PC-9 (cell line): ENCODE measurements at regions not wholly inside any gene's neighbourhood (a gene's known extent, or its start where the extent isn't known, plus 50 kb on each side); places are given as distances from the start of the nearest gene placed in this dataset.

Experiments
- EZH2 ChIP-seq: fragments of 200-600 bp; sonication (generic); IDR thresholded peaks from 2 replicates; pipeline ENCODE4 v1.8.0; 2017; ENCODE audit warnings: antibody characterized with exemption, low read depth
- TF ChIP-seq, protein P1 (sequence below): fragments of 200-600 bp; sonication (generic); conservative IDR thresholded peaks from 2 replicates; pipeline ENCODE4 v1.6.1; 2017; ENCODE audit warnings: mixed run types, antibody characterized with exemption, mild to moderate bottlenecking, moderate library complexity

GRCh38 chr14:101442451-101442850 lies 118.8 kb upstream of the DIO3 start:
- TF ChIP-seq, protein P1, sequence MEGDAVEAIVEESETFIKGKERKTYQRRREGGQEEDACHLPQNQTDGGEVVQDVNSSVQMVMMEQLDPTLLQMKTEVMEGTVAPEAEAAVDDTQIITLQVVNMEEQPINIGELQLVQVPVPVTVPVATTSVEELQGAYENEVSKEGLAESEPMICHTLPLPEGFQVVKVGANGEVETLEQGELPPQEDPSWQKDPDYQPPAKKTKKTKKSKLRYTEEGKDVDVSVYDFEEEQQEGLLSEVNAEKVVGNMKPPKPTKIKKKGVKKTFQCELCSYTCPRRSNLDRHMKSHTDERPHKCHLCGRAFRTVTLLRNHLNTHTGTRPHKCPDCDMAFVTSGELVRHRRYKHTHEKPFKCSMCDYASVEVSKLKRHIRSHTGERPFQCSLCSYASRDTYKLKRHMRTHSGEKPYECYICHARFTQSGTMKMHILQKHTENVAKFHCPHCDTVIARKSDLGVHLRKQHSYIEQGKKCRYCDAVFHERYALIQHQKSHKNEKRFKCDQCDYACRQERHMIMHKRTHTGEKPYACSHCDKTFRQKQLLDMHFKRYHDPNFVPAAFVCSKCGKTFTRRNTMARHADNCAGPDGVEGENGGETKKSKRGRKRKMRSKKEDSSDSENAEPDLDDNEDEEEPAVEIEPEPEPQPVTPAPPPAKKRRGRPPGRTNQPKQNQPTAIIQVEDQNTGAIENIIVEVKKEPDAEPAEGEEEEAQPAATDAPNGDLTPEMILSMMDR: no peak
- TF ChIP-seq EZH2: no peak
